Mesodermal cell (in vitro differentiated cells): ENCODE measurements at regions not wholly inside any gene's neighbourhood (a gene's known extent, or its start where the extent isn't known, plus 50 kb on each side); places are given as distances from the start of the nearest gene placed in this dataset.
"Not testable (repeated sequence)": the region's sequence is repeated elsewhere in the genome, so short reads cannot be mapped to it uniquely, and the experiment has no call there.

ENCODE experiments used
- H3K27ac ChIP-seq: 2 replicates; pipeline ENCODE4 v1.7.0; 2013; ENCODE audit warnings: mild to moderate bottlenecking, low read depth, low read length, moderate library complexity; ENCODE audit not compliant: severe bottlenecking
- H3K36me3 ChIP-seq: 2 replicates; pipeline ENCODE4 v1.7.1; 2013; ENCODE audit warnings: mild to moderate bottlenecking, low read length, moderate library complexity; ENCODE audit not compliant: control insufficient read depth, insufficient read depth
- H3K4me1 ChIP-seq: one replicate; pipeline ENCODE4 v1.7.1; 2013; ENCODE audit warnings: mild to moderate bottlenecking, low read length; ENCODE audit not compliant: insufficient read depth, control insufficient read depth, poor library complexity, severe bottlenecking
- H3K4me3 ChIP-seq: 2 replicates; pipeline ENCODE4 v1.7.0; 2013; ENCODE audit warnings: low read length, control low read depth, mild to moderate bottlenecking; ENCODE audit not compliant: insufficient read depth, poor library complexity, severe bottlenecking; ENCODE audit errors: extremely low read depth
- H3K9me3 ChIP-seq: 2 replicates; pipeline ENCODE4 v1.7.1; 2013; ENCODE audit warnings: mild to moderate bottlenecking, low read length, moderate library complexity; ENCODE audit not compliant: control insufficient read depth
- whole genome bisulfite sequencing, 2 experiments: methylation state at CpG; one replicate each; pipeline ENCODE4 v1.1.5; 2013; ENCODE audit warnings: missing lambda C conversion rate in 2 of 2; ENCODE audit not compliant: insufficient coverage in 2 of 2; 5-methylcytosine and 5-hydroxymethylcytosine counted together

GRCh38 chr10:44733501-44734488 is 177.3 kb upstream of the TMEM72 start:
- Histone ChIP-seq H3K36me3 (no peaks in the 10 kb centered on the region), H3K4me1 (no peaks in the 10 kb centered on the region), H3K9me3 (no peaks in the 10 kb centered on the region), H3K27ac (no peak overlapping the region), H3K4me3 (no peak overlapping the region)
- 83% methylated on average over 1 to 2 of the region's 5 CpGs for WGBS, 2 experiments

DNA sequence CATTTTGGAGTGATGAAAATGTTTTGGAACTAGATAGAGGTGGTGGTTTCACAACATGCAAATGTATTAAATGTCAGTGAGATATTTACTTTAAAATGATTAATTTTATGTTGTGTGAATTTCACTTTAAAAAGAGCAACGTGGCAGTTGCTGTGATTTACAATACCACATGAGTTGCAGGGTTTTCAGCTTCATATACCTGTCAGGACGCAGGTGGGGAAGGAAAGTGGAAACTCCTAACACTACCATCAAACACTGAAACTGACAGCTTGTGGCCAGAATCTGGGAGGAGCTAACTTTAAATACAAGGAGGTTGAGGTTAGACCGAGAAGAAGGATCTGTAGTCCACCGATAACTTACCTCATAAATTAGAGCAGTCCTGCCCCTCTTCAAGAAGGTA is 168.9 kb upstream of the TMEM72 start:
- Histone ChIP-seq H3K27ac (no peak overlapping the region), H3K4me3 (no peak overlapping the region), H3K36me3 (no peaks in the 10 kb centered on the region), H3K4me1 (no peaks in the 10 kb centered on the region), H3K9me3 (no peaks in the 10 kb centered on the region)
- WGBS, 2 experiments = 60% methylated on average over 1 of the region's 4 CpGs; no CpG with 5 or more reads in 1 of the 2 experiments

DNA sequence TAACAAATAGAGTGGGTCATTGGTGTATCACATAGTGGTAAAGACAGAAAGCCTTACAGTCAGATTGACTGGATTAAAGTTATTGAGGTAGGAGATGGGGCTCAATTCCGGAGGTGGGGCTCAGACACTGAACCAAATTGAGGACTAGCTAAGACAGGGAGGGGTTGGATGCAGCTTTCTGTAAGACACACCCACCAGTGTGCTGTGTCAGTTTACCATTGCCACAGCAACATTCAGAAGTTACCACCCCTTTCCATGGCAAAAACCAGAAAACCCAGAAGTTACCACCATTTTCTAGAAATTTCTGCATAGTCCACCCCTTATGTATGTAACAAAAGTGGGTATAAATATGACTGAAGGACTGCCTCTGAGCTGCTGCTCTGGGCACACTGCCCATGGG is 167.6 kb upstream of the TMEM72 start:
- WGBS, 2 experiments = 63% methylated on average over 1 of the region's 1 CpG; no CpG with 5 or more reads in 1 of the 2 experiments
- no peak overlapping the region for H3K27ac ChIP-seq

GRCh38 chr10:44745920-44746319 is 165.2 kb upstream of the TMEM72 start:
- no peaks in the 10 kb centered on the region for H3K4me1 ChIP-seq
- H3K36me3 ChIP-seq = no peaks in the 10 kb centered on the region
- H3K27ac ChIP-seq = no peak overlapping the region
- H3K9me3 ChIP-seq = no peaks in the 10 kb centered on the region
- WGBS, 2 experiments = 86 to 94% methylated on average over 2 of the region's 2 CpGs
- no peak overlapping the region for H3K4me3 ChIP-seq

More for the DNA sequence above, 167.6 kb upstream of the TMEM72 start:
- no peaks in the 10 kb centered on the region for H3K4me1 ChIP-seq
- no peaks in the 10 kb centered on the region for H3K9me3 ChIP-seq
- H3K4me3 ChIP-seq = no peak overlapping the region
- no peaks in the 10 kb centered on the region for H3K36me3 ChIP-seq

- no peaks in the 10 kb centered on the region for H3K36me3 ChIP-seq
Observed at GRCh38 chr10:44747593-44748172, 163.5 kb upstream of the TMEM72 start.

GRCh38 chr10:44749151-44749550 is 162.0 kb upstream of the TMEM72 start:
- Histone ChIP-seq H3K9me3 (no peaks in the 10 kb centered on the region), H3K4me1 (no peaks in the 10 kb centered on the region), H3K27ac (no peak overlapping the region), H3K4me3 (no peak overlapping the region), H3K36me3 (no peaks in the 10 kb centered on the region)
- WGBS, 2 experiments = 97% methylated on average over 7 to 8 of the region's 8 CpGs

More at GRCh38 chr10:44747593-44748172, 163.5 kb upstream of the TMEM72 start:
- no peak overlapping the region for H3K4me3 ChIP-seq
- H3K27ac ChIP-seq = no peak overlapping the region
- H3K9me3 ChIP-seq = no peaks in the 10 kb centered on the region
- 87 to 94% methylated on average over 7 of the region's 9 CpGs for WGBS, 2 experiments
- H3K4me1 ChIP-seq = no peaks in the 10 kb centered on the region

- Histone ChIP-seq H3K36me3 (no peaks in the 10 kb centered on the region), H3K4me3 (no peak overlapping the region), H3K27ac (no peak overlapping the region), H3K9me3 (no peaks in the 10 kb centered on the region), H3K4me1 (no peaks in the 10 kb centered on the region)
- WGBS, 2 experiments = 82 to 89% methylated on average over 2 to 3 of the region's 4 CpGs
Observed at GRCh38 chr10:44752451-44753441, 158.4 kb upstream of the TMEM72 start.

DNA sequence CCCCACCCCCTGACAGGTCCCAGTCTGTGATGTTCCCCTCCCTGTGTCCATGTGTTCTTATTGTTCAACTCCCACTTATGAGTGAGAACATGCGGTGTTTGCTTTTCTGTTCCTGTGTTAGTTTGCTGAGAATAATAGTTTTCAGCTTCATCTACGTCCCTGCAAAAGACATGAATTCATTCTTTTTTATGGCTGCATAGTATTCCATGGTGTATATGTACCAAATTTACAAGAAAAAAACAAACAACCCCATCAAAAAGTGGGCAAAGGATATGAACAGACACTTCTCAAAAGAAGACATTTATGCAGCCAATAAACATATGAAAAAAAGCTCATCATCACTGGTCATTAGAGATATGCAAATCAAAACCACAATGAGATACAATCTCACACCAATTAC is 156.8 kb upstream of the TMEM72 start:
- H3K4me3 ChIP-seq, H3K9me3 ChIP-seq, H3K4me1 ChIP-seq, H3K36me3 ChIP-seq, H3K27ac ChIP-seq: not testable (repeated sequence)
- no CpG with 5 or more reads among the region's 2 CpGs for WGBS, 2 experiments

DNA sequence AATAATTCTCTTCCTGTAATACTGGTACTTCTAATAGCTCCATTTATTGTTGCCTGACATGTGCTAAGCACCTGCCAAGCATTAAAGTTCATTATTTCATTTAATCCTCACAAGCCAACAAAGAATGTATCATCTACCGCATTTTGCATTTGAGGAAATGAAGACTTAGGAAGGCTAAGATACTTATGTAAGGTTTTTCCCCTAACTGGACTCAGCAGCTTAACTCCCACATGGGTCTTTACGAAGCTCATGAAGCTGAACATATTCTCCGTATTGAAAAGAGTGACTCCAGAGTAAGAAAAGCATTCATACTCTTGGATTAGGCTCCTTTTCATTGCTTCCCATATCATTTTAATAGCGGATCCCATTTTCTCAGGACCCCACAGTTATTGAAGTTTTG is 155.7 kb upstream of the TMEM72 start:
- Histone ChIP-seq H3K4me3 (no peak overlapping the region), H3K4me1 (no peaks in the 10 kb centered on the region), H3K9me3 (no peaks in the 10 kb centered on the region), H3K36me3 (no peaks in the 10 kb centered on the region), H3K27ac (no peak overlapping the region)
- 88 to 91% methylated on average over 3 to 4 of the region's 4 CpGs for WGBS, 2 experiments

DNA sequence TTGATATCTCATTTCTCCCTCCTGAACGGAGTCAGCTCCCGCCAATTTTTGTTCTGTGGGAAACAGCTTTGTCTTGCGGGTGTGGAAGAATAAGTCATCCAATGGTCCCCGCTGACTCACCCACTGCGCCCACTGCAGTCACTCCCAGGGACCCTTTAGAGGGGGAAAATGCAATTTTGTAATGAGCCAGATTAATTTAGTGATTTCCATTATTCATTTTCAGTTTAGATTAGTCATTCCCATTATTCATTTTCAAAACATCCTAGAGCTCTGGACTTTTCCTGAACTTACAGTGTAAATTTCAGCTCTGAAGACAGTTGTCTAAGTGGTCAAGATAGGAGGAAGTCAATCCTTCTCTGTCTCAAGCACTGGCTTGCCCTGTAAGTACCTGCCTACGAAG is 154.9 kb upstream of the TMEM72 start:
- Histone ChIP-seq H3K27ac (no peak overlapping the region), H3K4me3 (no peak overlapping the region), H3K36me3 (no peaks in the 10 kb centered on the region), H3K9me3 (no peaks in the 10 kb centered on the region), H3K4me1 (no peaks in the 10 kb centered on the region)
- whole genome bisulfite sequencing, 2 experiments = 91 to 100% methylated on average over 3 to 4 of the region's 6 CpGs
